GM12878 (cell line): ENCODE measurements at regions not wholly inside any gene's neighbourhood (a gene's known extent, or its start where the extent isn't known, plus 50 kb on each side); places are given as distances from the start of the nearest gene placed in this dataset.

ENCODE experiments used
- ATAC-seq: fragments of 200-7000 bp; cut with Tn5 transposase; 3 replicates; pipeline ENCODE4 v1.9.1; 2020; ENCODE audit warnings: mild to moderate bottlenecking, moderate library complexity
- BruUV-seq: library from RNA; stranded (reverse); fragments of 400-500 nt; replicated peaks from 2 replicates; lab custom pipeline; 2021; lab: Mats Ljungman, UMichigan
- CTCF ChIA-PET: fragments of 300-600 bp; sonication (Branson Sonifier 250); formaldehyde crosslinking; extraction: SDS; loops from one replicate; lab custom pipeline; 2021; ENCODE audit warnings: inconsistent platforms; lab: Yijun Ruan, JAX
- POLR2A ChIA-PET: fragments of 350-600 bp; formaldehyde crosslinking; extraction: SDS; loops from one replicate; lab custom pipeline; 2021; ENCODE audit warnings: inconsistent platforms; lab: Charles Lee
- RAD21 ChIA-PET: fragments of 300-600 bp; sonication (Branson Sonifier 250); formaldehyde crosslinking; loops from one replicate; lab custom pipeline; 2023; ENCODE audit warnings: antibody characterized with exemption; ENCODE audit not compliant: unreplicated experiment; lab: Charles Lee
- SMC1A ChIA-PET: fragments of 300-600 bp; sonication (Branson Sonifier 250); formaldehyde crosslinking; loops from one replicate; lab custom pipeline; 2023; ENCODE audit not compliant: unreplicated experiment, uncharacterized antibody; lab: Charles Lee
- DNase-seq: peaks from one replicate; pipeline ENCODE4 v3.0.0-alpha.2; 2011; ENCODE audit warnings: low read depth, low spot score
- FAIRE-seq: peaks from 3 replicates; lab custom pipeline; 2011; peaks lifted over from hg19 to GRCh38; lab: Jason Lieb, UNC
- H2AFZ ChIP-seq: 2 replicates; pipeline ENCODE4 v1.6.0; 2011; ENCODE audit warnings: low read depth, low read length, control low read depth; ENCODE audit not compliant: control insufficient read depth
- H3K27ac ChIP-seq: 2 replicates; pipeline ENCODE4 v1.5.1; 2011; ENCODE audit warnings: control low read depth; ENCODE audit not compliant: control insufficient read depth, insufficient read depth
- H3K27me3 ChIP-seq, 2 experiments: replicated peaks in 1 of 2; 2 replicates each; pipeline versions ENCODE4 v1.6.0 to v1.6.1; 2011; ENCODE audit warnings: low read length in 1 of 2; ENCODE audit not compliant: control insufficient read depth in 2 of 2, insufficient read depth in 2 of 2
- H3K36me3 ChIP-seq, 2 experiments: 2 replicates each; pipeline ENCODE4 v1.5.1; 2011; ENCODE audit warnings: low read length in 1 of 2; ENCODE audit not compliant: control insufficient read depth in 2 of 2, insufficient read depth in 2 of 2
- H3K4me1 ChIP-seq: 2 replicates; pipeline ENCODE4 v1.6.1; 2011; ENCODE audit warnings: mild to moderate bottlenecking, low read length, moderate library complexity, mixed read lengths; ENCODE audit not compliant: control insufficient read depth, insufficient read depth
- H3K4me2 ChIP-seq: 2 replicates; pipeline ENCODE4 v1.6.0; 2011; ENCODE audit warnings: control low read depth; ENCODE audit not compliant: control insufficient read depth, insufficient read depth
- H3K4me3 ChIP-seq: fragments of 200-600 bp; sonication (generic); 2 replicates; pipeline ENCODE4 v1.5.1; 2016
- H3K79me2 ChIP-seq: 2 replicates; pipeline ENCODE4 v1.6.0; 2011; ENCODE audit warnings: low read length; ENCODE audit not compliant: control insufficient read depth, insufficient read depth
- H3K9ac ChIP-seq: 2 replicates; pipeline ENCODE4 v1.8.0; 2011; ENCODE audit warnings: low read length, control low read depth, mixed read lengths; ENCODE audit not compliant: control insufficient read depth, insufficient read depth
- H3K9me3 ChIP-seq: replicated peaks from 3 replicates; pipeline ENCODE4 v1.5.1; 2011; ENCODE audit warnings: mild to moderate bottlenecking, low read length; ENCODE audit not compliant: control insufficient read depth, insufficient read depth
- H4K20me1 ChIP-seq: 2 replicates; pipeline ENCODE4 v1.6.0; 2011; ENCODE audit not compliant: control insufficient read depth, insufficient read depth
- BACH1 ChIP-seq: fragments of 450-650 bp; IDR thresholded peaks from 2 replicates; pipeline ENCODE4 v1.6.1; 2017; ENCODE audit warnings: mild to moderate bottlenecking, borderline replicate concordance
- BHLHE40 ChIP-seq, 2 experiments: fragments of 450-650 bp in 1 of 2; IDR thresholded peaks; 2 replicates each; pipeline ENCODE4 v1.6.1; 2011 to 2017; ENCODE audit warnings: low read depth in 2 of 2, borderline replicate concordance in 1 of 2, improper control_type of control experiment in 1 of 2, low read length in 1 of 2, mild to moderate bottlenecking in 1 of 2
- CHD4 ChIP-seq: fragments of 200-600 bp; sonication (generic); IDR thresholded peaks from 2 replicates; pipeline ENCODE4 v1.6.1; 2016; ENCODE audit warnings: mild to moderate bottlenecking
- CREM ChIP-seq: IDR thresholded peaks from 2 replicates; pipeline ENCODE4 v1.6.1; 2014; ENCODE audit warnings: antibody characterized with exemption, low read depth
- EED ChIP-seq: sonication (generic); IDR thresholded peaks from 2 replicates; pipeline ENCODE4 v1.6.1; 2016; ENCODE audit warnings: antibody characterized with exemption, low read depth
- FOS ChIP-seq: IDR thresholded peaks from 3 replicates; pipeline ENCODE4 v1.6.1; 2011; ENCODE audit warnings: borderline replicate concordance; ENCODE audit not compliant: insufficient read length; ENCODE audit errors: extremely low read depth
- JUNB ChIP-seq: IDR thresholded peaks from 2 replicates; pipeline ENCODE4 v1.6.1; 2016; ENCODE audit warnings: antibody characterized with exemption, mild to moderate bottlenecking
- MTA2 ChIP-seq: fragments of 450-650 bp; IDR thresholded peaks from 2 replicates; pipeline ENCODE4 v1.6.1; 2016; ENCODE audit warnings: low read depth, mild to moderate bottlenecking, moderate library complexity
- NRF1 ChIP-seq: conservative IDR thresholded peaks from 2 replicates; pipeline ENCODE4 v1.6.1; 2011; ENCODE audit warnings: mild to moderate bottlenecking, low read depth, low read length, improper control_type of control experiment
- TCF12 ChIP-seq: IDR thresholded peaks from 2 replicates; pipeline ENCODE4 v1.6.1; 2011; ENCODE audit warnings: low read depth, mild to moderate bottlenecking, low read length
- TCF3 ChIP-seq: IDR thresholded peaks from 2 replicates; pipeline ENCODE4 v1.6.1; 2012; ENCODE audit warnings: low read depth, mild to moderate bottlenecking, low read length, borderline replicate concordance; ENCODE audit not compliant: insufficient read depth
- ZNF622 ChIP-seq: fragments of 450-650 bp; IDR thresholded peaks from 2 replicates; pipeline ENCODE4 v1.6.1; 2017; ENCODE audit warnings: mild to moderate bottlenecking, inconsistent platforms
- WGBS: methylation state at CpG from one replicate; pipeline ENCODE4 v1.1.6; 2016; ENCODE audit warnings: low lambda C conversion rate; ENCODE audit not compliant: insufficient replicate concordance, insufficient coverage; ENCODE audit errors: missing lambda C conversion rate; 5-methylcytosine and 5-hydroxymethylcytosine counted together
- in situ Hi-C: fragments of 300-500 bp; cut with MboI; formaldehyde crosslinking; loops from 9 replicates; pipeline ENCODE4 v1.14.3; 2018; ENCODE audit warnings: mixed read lengths
- intact Hi-C: fragments of 100-400 bp; cut with micrococcal nuclease; formaldehyde crosslinking; loops from one replicate; pipeline ENCODE4 v1.14.2; 2022; ENCODE audit not compliant: unreplicated experiment

DNA sequence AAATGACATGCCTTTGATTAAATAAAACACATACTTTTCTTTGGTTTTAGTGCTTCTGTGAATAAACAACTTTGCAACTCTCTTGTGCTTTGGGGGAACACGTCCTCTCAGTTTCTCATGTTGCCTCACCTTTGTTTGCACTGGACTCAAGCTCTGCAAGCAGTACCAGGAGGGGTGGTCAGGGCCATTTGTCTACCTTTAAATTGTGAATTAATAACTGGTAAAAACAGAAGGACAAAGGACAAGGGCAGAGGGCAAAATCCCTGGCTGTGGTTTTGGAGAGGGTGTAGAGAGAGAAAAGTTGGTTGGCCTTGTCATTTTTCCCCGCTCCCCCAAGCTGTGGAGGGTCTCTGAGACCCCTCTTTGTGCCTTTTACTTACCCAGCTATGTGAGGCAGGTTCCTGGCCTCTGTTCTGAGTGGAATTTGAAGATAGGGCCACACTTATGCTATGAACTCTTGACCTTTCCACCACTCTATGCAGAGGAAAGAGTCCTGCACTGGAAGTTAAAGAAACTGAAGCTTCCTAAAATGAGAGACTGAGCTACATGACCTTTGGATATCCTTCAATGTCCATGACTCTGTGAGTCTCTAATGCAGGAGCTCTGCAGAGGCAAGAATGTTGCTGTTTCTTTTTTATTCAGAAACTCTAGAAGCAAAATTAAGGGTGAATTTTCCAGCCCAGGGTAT, 55.1 kb upstream of the MOCS2 start (continued):
- no peak for TF ChIP-seq BHLHE40 (IDR thresholded peaks at IDR 0.05; ENCODE audit: borderline replicate concordance in 1 of 2, low read depth in 2 of 2, low read length in 1 of 2)

DNA sequence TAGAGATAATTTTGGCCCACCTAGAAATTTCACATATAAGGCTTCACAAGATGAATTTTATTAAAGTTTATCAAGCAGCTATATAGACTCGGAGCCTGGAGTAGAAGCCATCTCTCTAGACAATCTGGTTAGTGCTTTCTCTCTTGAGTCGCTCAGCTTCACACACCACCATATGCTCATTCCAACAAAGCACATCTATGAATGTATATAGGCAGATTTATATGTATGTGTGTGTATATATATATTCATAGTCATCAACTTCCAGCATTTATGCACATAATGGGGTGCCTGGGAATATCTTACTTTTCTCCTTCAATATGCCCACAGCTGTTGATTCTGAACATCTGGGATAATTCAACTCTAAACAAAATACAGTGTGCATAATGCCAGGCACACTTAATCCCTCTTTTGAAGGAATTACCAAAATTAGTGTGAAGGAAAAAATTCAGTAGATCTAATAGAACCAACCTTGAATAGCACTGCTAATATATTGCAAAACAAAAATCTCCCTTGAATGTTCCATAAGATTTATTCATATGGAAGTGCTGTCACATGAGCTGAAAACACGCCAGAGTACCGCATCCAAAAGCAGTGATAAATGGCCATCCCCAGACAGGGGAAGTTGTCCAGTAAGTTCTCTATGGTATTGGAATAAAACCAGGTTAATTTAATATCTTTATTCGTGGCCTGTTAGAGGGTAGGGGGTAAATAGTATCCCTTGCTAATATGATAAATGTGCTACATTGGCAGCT, 56.0 kb upstream of the MOCS2 start:
- Histone ChIP-seq H2AFZ (no peak overlapping the region), H3K9me3 (no peaks in the 10 kb centered on the region)
- WGBS, result 41% methylated on average over 5 of the region's 5 CpGs
- no peak for ATAC-seq
- POLR2A ChIA-PET, result interaction anchor here (0.7 kb wide), 1 partner anchor 193 kb away, joined by 3 read pairs; no protein-coding TSS in a partner anchor
- TF ChIP-seq MTA2 (no peak), ZNF622 (no peak), EED (no peak), NRF1 (no peak), FOS (no peak), TCF3 (no peak), CHD4 (no peak), CREM (no peak), JUNB (no peak), BACH1 (no peak), TCF12 (no peak)
- TF ChIP-seq, all 136 proteins: peak for 0
- Histone ChIP-seq H3K4me2 (no peak overlapping the region), H3K4me1 (no peaks in the 10 kb centered on the region), H4K20me1 (no peaks in the 10 kb centered on the region), H3K27ac (no peak overlapping the region), H3K9ac (no peak overlapping the region), H3K4me3 (no peak overlapping the region), H3K27me3 (no peaks in the 10 kb centered on the region), H3K79me2 (no peaks in the 10 kb centered on the region), H3K36me3 (no peaks in the 10 kb centered on the region)
- SMC1A ChIA-PET, result interaction anchor here (1.1 kb wide), 1 partner anchor 217 kb away, joined by 3 read pairs; no protein-coding TSS in a partner anchor
- BruUV-seq, result no TSS peak
- intact Hi-C loops, result no loop called here
- CTCF ChIA-PET, result interaction anchor here (1.3 kb wide), 1 partner anchor 10 kb away, joined by 4 read pairs; no protein-coding TSS in a partner anchor
- RAD21 ChIA-PET, result interaction anchor here (1.1 kb wide), 1 partner anchor 45 kb away, joined by 3 read pairs; no protein-coding TSS in a partner anchor
- in situ Hi-C loops, result loop anchor here (5.0 kb wide), 1 partner anchor 1062 kb away; no protein-coding TSS in a partner anchor
- FAIRE-seq, result no peak
- DNase-seq, result no peak
